ENCODE measurements at regions not wholly inside any gene's neighbourhood (a gene's known extent, or its start where the extent isn't known, plus 50 kb on each side); places are given as distances from the start of the nearest gene placed in this dataset.

DNA sequence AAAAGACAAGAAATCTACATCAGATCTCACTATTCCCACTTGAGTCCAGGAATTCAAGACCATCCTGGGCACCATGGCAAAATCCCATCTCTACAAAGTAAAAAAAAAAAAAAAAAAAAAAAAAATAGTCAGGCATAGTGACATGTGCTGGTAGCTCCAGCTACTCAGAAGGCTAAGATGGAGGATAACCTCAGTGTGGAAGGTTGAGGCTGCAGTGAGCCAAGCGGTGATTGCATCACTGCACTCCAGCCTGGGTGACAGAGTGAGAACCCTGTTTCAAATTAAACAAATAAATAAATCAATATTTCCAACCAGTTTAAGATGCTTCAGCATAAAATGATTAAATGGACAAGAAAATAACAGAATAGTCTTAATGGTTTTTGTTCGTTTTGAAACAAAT lies 197.4 kb downstream of the DSEL start:
- TF ChIP-seq EP300 (IDR thresholded peaks at IDR 0.05; ENCODE audit: borderline replicate concordance): no peak
- no peak for TF ChIP-seq NFIC (IDR thresholded peaks at IDR 0.05)
- TF ChIP-seq CEBPB (IDR thresholded peaks at IDR 0.05): no peak
- no peak for TF ChIP-seq EGR1 (IDR thresholded peaks at IDR 0.05)
- TF ChIP-seq RAD21 (IDR thresholded peaks at IDR 0.05; ENCODE audit: low read depth): no peak
- TF ChIP-seq YY1 (IDR thresholded peaks at IDR 0.05; ENCODE audit: low read depth): no peak
- TF ChIP-seq, protein P1, sequence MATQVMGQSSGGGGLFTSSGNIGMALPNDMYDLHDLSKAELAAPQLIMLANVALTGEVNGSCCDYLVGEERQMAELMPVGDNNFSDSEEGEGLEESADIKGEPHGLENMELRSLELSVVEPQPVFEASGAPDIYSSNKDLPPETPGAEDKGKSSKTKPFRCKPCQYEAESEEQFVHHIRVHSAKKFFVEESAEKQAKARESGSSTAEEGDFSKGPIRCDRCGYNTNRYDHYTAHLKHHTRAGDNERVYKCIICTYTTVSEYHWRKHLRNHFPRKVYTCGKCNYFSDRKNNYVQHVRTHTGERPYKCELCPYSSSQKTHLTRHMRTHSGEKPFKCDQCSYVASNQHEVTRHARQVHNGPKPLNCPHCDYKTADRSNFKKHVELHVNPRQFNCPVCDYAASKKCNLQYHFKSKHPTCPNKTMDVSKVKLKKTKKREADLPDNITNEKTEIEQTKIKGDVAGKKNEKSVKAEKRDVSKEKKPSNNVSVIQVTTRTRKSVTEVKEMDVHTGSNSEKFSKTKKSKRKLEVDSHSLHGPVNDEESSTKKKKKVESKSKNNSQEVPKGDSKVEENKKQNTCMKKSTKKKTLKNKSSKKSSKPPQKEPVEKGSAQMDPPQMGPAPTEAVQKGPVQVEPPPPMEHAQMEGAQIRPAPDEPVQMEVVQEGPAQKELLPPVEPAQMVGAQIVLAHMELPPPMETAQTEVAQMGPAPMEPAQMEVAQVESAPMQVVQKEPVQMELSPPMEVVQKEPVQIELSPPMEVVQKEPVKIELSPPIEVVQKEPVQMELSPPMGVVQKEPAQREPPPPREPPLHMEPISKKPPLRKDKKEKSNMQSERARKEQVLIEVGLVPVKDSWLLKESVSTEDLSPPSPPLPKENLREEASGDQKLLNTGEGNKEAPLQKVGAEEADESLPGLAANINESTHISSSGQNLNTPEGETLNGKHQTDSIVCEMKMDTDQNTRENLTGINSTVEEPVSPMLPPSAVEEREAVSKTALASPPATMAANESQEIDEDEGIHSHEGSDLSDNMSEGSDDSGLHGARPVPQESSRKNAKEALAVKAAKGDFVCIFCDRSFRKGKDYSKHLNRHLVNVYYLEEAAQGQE (IDR thresholded peaks at IDR 0.05; ENCODE audit: low read depth): no peak
- no peak for TF ChIP-seq TAF1 (IDR thresholded peaks at IDR 0.05; ENCODE audit: low read depth)
- no peak for TF ChIP-seq ZBTB7A (IDR thresholded peaks at IDR 0.05; ENCODE audit: low read depth)
